Loucy (cell line): ENCODE measurements at regions not wholly inside any gene's neighbourhood (a gene's known extent, or its start where the extent isn't known, plus 50 kb on each side); places are given as distances from the start of the nearest gene placed in this dataset.

Experiments used
- H2AFZ ChIP-seq: fragments of 200-600 bp; sonication (generic); 2 replicates; pipeline ENCODE4 v1.6.0; 2016; ENCODE audit warnings: antibody characterized with exemption, mild to moderate bottlenecking, low read length, moderate library complexity
- H3F3A ChIP-seq: fragments of 200-600 bp; 2 replicates; pipeline ENCODE4 v1.6.0; 2016; ENCODE audit warnings: antibody characterized with exemption, low read depth, mild to moderate bottlenecking
- H3K27me3 ChIP-seq: fragments of 200-600 bp; sonication (generic); 2 replicates; pipeline ENCODE4 v1.6.1; 2014; ENCODE audit warnings: low read length, mild to moderate bottlenecking; ENCODE audit not compliant: insufficient read depth, poor library complexity, severe bottlenecking
- H3K36me3 ChIP-seq: fragments of 200-600 bp; sonication (generic); 2 replicates; pipeline ENCODE4 v1.6.1; 2016; ENCODE audit warnings: low read length; ENCODE audit not compliant: insufficient read depth
- H3K4me1 ChIP-seq: fragments of 200-600 bp; sonication (generic); 2 replicates; pipeline ENCODE4 v1.5.1; 2014; ENCODE audit warnings: low read length, mild to moderate bottlenecking; ENCODE audit not compliant: insufficient read depth, poor library complexity, severe bottlenecking
- H3K4me2 ChIP-seq: fragments of 200-600 bp; sonication (generic); 2 replicates; pipeline ENCODE4 v1.6.0; 2014; ENCODE audit warnings: antibody characterized with exemption, low read length, low read depth, mild to moderate bottlenecking; ENCODE audit not compliant: poor library complexity, severe bottlenecking
- H3K4me3 ChIP-seq: fragments of 200-600 bp; sonication (generic); 2 replicates; pipeline ENCODE4 v1.5.1; 2014; ENCODE audit warnings: low read length, mild to moderate bottlenecking, mixed read lengths; ENCODE audit not compliant: poor library complexity, severe bottlenecking
- H3K79me2 ChIP-seq: fragments of 200-600 bp; sonication (generic); 2 replicates; pipeline ENCODE4 v1.6.1; 2014; ENCODE audit warnings: low read length; ENCODE audit not compliant: insufficient read depth
- H3K9ac ChIP-seq: fragments of 200-600 bp; sonication (generic); 2 replicates; pipeline ENCODE4 v1.6.0; 2014; ENCODE audit warnings: mild to moderate bottlenecking, low read depth, low read length, moderate library complexity; ENCODE audit not compliant: poor library complexity, severe bottlenecking
- H3K9me2 ChIP-seq: fragments of 200-600 bp; sonication (generic); replicated peaks from 2 replicates; pipeline ENCODE4 v1.6.1; 2016; ENCODE audit warnings: low read depth, low read length, mixed read lengths
- H3K9me3 ChIP-seq: fragments of 200-600 bp; sonication (generic); 2 replicates; pipeline ENCODE4 v1.6.1; 2014; ENCODE audit warnings: mild to moderate bottlenecking, antibody characterized with exemption, low read length, low read depth; ENCODE audit not compliant: insufficient read depth
- H4K20me1 ChIP-seq: fragments of 200-600 bp; sonication (generic); 2 replicates; pipeline ENCODE4 v1.6.0; 2014; ENCODE audit warnings: antibody characterized with exemption, low read length, mild to moderate bottlenecking; ENCODE audit not compliant: insufficient read depth, poor library complexity, severe bottlenecking
- EZH2phosphoT487 ChIP-seq: fragments of 200-600 bp; IDR thresholded peaks from 2 replicates; pipeline ENCODE4 v1.6.1; 2018; ENCODE audit warnings: antibody characterized with exemption, mild to moderate bottlenecking, moderate library complexity, borderline replicate concordance
- TF ChIP-seq, protein P1 (sequence below): fragments of 200-600 bp; sonication (generic); conservative IDR thresholded peaks from 2 replicates; pipeline ENCODE4 v1.5.1; 2014; ENCODE audit warnings: mild to moderate bottlenecking, antibody characterized with exemption, low read length

DNA sequence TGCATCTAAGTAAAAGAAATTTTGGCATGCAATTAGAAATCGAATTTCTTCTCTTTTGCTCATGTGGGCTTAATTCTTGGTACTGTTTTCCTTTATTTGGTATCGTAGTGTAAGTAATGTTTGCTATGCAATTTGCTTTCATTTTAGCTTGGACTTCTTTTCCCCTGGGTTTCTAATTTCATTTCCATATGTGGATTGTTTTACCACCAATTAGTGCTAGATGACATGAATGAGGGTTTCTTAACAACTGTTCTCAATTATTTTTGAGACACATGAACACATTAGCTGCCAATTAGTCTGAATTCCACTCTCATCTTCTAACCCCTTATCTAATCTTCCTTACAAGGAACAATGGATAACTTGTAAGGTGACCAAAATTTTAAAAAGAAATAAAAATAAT lies 1047.2 kb upstream of the PIK3C3 start:
- no peak for TF ChIP-seq EZH2phosphoT487
- TF ChIP-seq, protein P1, sequence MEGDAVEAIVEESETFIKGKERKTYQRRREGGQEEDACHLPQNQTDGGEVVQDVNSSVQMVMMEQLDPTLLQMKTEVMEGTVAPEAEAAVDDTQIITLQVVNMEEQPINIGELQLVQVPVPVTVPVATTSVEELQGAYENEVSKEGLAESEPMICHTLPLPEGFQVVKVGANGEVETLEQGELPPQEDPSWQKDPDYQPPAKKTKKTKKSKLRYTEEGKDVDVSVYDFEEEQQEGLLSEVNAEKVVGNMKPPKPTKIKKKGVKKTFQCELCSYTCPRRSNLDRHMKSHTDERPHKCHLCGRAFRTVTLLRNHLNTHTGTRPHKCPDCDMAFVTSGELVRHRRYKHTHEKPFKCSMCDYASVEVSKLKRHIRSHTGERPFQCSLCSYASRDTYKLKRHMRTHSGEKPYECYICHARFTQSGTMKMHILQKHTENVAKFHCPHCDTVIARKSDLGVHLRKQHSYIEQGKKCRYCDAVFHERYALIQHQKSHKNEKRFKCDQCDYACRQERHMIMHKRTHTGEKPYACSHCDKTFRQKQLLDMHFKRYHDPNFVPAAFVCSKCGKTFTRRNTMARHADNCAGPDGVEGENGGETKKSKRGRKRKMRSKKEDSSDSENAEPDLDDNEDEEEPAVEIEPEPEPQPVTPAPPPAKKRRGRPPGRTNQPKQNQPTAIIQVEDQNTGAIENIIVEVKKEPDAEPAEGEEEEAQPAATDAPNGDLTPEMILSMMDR, result no peak
- no peak overlapping the region for H2AFZ ChIP-seq
- H3K4me1 ChIP-seq, result no peaks in the 10 kb centered on the region
- H3K9me3 ChIP-seq, result no peaks in the 10 kb centered on the region
- no peaks in the 10 kb centered on the region for H3K79me2 ChIP-seq
- no peaks in the 10 kb centered on the region for H4K20me1 ChIP-seq
- H3F3A ChIP-seq, result no peaks in the 10 kb centered on the region
- H3K4me2 ChIP-seq, result no peak overlapping the region
- H3K4me3 ChIP-seq, result no peak overlapping the region
- no peaks in the 10 kb centered on the region for H3K27me3 ChIP-seq
- H3K9ac ChIP-seq, result no peak overlapping the region
- no peaks in the 10 kb centered on the region for H3K36me3 ChIP-seq
- no peaks in the 10 kb centered on the region for H3K9me2 ChIP-seq

DNA sequence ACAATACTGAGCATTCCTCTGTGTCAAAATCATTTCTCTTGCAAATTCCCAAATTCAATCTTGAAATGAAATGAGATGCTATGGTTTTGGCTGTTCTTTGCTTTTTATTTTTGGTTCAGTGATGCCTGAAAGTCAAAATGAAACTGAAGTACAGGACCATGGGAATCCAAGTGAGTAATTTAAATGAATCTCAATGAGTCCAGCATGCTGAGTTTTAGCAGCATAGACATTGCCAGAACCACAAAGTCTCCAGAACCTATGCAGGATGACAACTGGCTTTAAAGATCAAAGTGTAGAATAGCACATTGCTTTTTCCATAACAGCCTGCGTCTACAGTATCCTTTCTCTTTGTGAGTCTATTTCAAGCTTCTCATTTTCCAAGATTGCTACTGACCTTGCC lies 1050.7 kb upstream of the PIK3C3 start:
- H3K79me2 ChIP-seq, result no peaks in the 10 kb centered on the region
- H3K9me3 ChIP-seq, result no peaks in the 10 kb centered on the region
- TF ChIP-seq, protein P1, result no peak
- TF ChIP-seq EZH2phosphoT487, result no peak
- no peaks in the 10 kb centered on the region for H3K9me2 ChIP-seq
- H3F3A ChIP-seq, result no peaks in the 10 kb centered on the region
- H3K4me2 ChIP-seq, result no peak overlapping the region
- H3K4me1 ChIP-seq, result no peaks in the 10 kb centered on the region
- H3K9ac ChIP-seq, result no peak overlapping the region
- no peaks in the 10 kb centered on the region for H4K20me1 ChIP-seq
- no peak overlapping the region for H3K4me3 ChIP-seq
- no peaks in the 10 kb centered on the region for H3K27me3 ChIP-seq
- H3K36me3 ChIP-seq, result no peaks in the 10 kb centered on the region
- H2AFZ ChIP-seq, result no peak overlapping the region

DNA sequence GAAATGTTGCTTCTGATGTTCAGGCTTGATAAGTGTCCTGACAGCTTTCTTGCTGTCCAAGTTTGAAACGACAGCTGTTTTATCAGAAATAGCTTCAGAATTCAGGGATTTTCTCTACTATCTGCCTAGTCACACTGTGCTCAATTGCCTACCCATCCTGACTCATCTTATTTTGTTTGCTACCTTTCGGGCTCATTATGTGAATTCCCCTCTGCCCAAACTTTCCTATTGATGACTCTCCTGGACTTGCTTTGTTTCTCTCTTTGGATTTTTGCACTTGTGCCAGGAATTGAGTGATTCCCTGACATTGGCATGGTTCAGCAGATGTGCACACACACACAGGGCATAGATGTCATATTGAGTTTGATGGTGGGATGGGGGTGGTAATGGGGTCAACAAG lies 1052.6 kb upstream of the PIK3C3 start:
- no peaks in the 10 kb centered on the region for H3K36me3 ChIP-seq
- H3K4me1 ChIP-seq, result no peaks in the 10 kb centered on the region
- H3K4me3 ChIP-seq, result no peak overlapping the region
- no peak overlapping the region for H2AFZ ChIP-seq
- H3K9ac ChIP-seq, result no peak overlapping the region
- H3K9me3 ChIP-seq, result no peaks in the 10 kb centered on the region
- H4K20me1 ChIP-seq, result no peaks in the 10 kb centered on the region
- H3K4me2 ChIP-seq, result no peak overlapping the region
- H3K79me2 ChIP-seq, result no peaks in the 10 kb centered on the region
- no peaks in the 10 kb centered on the region for H3K27me3 ChIP-seq
- no peaks in the 10 kb centered on the region for H3K9me2 ChIP-seq
- no peak for TF ChIP-seq EZH2phosphoT487
- TF ChIP-seq, protein P1, result no peak
- no peaks in the 10 kb centered on the region for H3F3A ChIP-seq
